ENCODE measurements at regions not wholly inside any gene's neighbourhood (a gene's known extent, or its start where the extent isn't known, plus 50 kb on each side); places are given as distances from the start of the nearest gene placed in this dataset.

GRCh38 chr22:34198976-34199375 lies 278.7 kb upstream of the LARGE1 start:
- no peaks in the 10 kb centered on the region for H3K36me3 ChIP-seq (ENCODE audit: control insufficient read depth in 2 of 2, insufficient read depth in 2 of 2, low read length in 1 of 2)
- WGBS, 2 donors: 50 to 55% methylated on average over 3 of the region's 3 CpGs
- no peaks in the 10 kb centered on the region for H3K4me1 ChIP-seq (ENCODE audit: control insufficient read depth in 2 of 2, insufficient read depth in 2 of 2, low read length in 1 of 2)
- H3K4me3 ChIP-seq (ENCODE audit: low read depth in 1 of 2, low read length in 2 of 2): no peak overlapping the region
- no peaks in the 10 kb centered on the region for H3K27me3 ChIP-seq (ENCODE audit: control insufficient read depth in 1 of 2, insufficient read depth in 2 of 2, low read length in 2 of 2)
- H3K9me3 ChIP-seq (ENCODE audit: control insufficient read depth in 2 of 2, insufficient read depth in 1 of 2, low read depth in 1 of 2, low read length in 1 of 2): no peaks in the 10 kb centered on the region
- H3K27ac ChIP-seq (ENCODE audit: low read depth in 2 of 2, low read length in 1 of 2): no peak overlapping the region

- Histone ChIP-seq H3K4me1 (ENCODE audit: control insufficient read depth in 2 of 2, insufficient read depth in 2 of 2, low read length in 1 of 2) (no peaks in the 10 kb centered on the region), H3K36me3 (ENCODE audit: control insufficient read depth in 2 of 2, insufficient read depth in 2 of 2, low read length in 1 of 2) (no peaks in the 10 kb centered on the region), H3K4me3 (ENCODE audit: low read depth in 1 of 2, low read length in 2 of 2) (no peak overlapping the region), H3K9me3 (ENCODE audit: control insufficient read depth in 2 of 2, insufficient read depth in 1 of 2, low read depth in 1 of 2, low read length in 1 of 2) (no peaks in the 10 kb centered on the region), H3K27ac (ENCODE audit: low read depth in 2 of 2, low read length in 1 of 2) (no peak overlapping the region), H3K27me3 (ENCODE audit: control insufficient read depth in 1 of 2, insufficient read depth in 2 of 2, low read length in 2 of 2) (no peaks in the 10 kb centered on the region)
- 75 to 81% methylated on average over 7 of the region's 7 CpGs for whole genome bisulfite sequencing, 2 donors
Measured at GRCh38 chr22:34210301-34210700, 290.0 kb upstream of the LARGE1 start.

GRCh38 chr22:34214372-34214771 lies 294.1 kb upstream of the LARGE1 start:
- Histone ChIP-seq H3K4me1 (ENCODE audit: control insufficient read depth in 2 of 2, insufficient read depth in 2 of 2, low read length in 1 of 2) (no peaks in the 10 kb centered on the region), H3K27ac (ENCODE audit: low read depth in 2 of 2, low read length in 1 of 2) (no peak overlapping the region), H3K27me3 (ENCODE audit: control insufficient read depth in 1 of 2, insufficient read depth in 2 of 2, low read length in 2 of 2) (no peaks in the 10 kb centered on the region), H3K4me3 (ENCODE audit: low read depth in 1 of 2, low read length in 2 of 2) (no peak overlapping the region), H3K36me3 (ENCODE audit: control insufficient read depth in 2 of 2, insufficient read depth in 2 of 2, low read length in 1 of 2) (no peaks in the 10 kb centered on the region), H3K9me3 (ENCODE audit: control insufficient read depth in 2 of 2, insufficient read depth in 1 of 2, low read depth in 1 of 2, low read length in 1 of 2) (no peaks in the 10 kb centered on the region)

GRCh38 chr22:34225278-34225677 lies 305.0 kb upstream of the LARGE1 start:
- no peaks in the 10 kb centered on the region for H3K4me1 ChIP-seq (ENCODE audit: control insufficient read depth in 2 of 2, insufficient read depth in 2 of 2, low read length in 1 of 2)
- no peaks in the 10 kb centered on the region for H3K9me3 ChIP-seq (ENCODE audit: control insufficient read depth in 2 of 2, insufficient read depth in 1 of 2, low read depth in 1 of 2, low read length in 1 of 2)
- WGBS, 2 donors: 19 to 23% methylated on average over 1 of the region's 1 CpG
- no peak overlapping the region for H3K4me3 ChIP-seq (ENCODE audit: low read depth in 1 of 2, low read length in 2 of 2)
- H3K27me3 ChIP-seq (ENCODE audit: control insufficient read depth in 1 of 2, insufficient read depth in 2 of 2, low read length in 2 of 2): no peaks in the 10 kb centered on the region
- no peaks in the 10 kb centered on the region for H3K36me3 ChIP-seq (ENCODE audit: control insufficient read depth in 2 of 2, insufficient read depth in 2 of 2, low read length in 1 of 2)
- no peak overlapping the region for H3K27ac ChIP-seq (ENCODE audit: low read depth in 2 of 2, low read length in 1 of 2)

- Histone ChIP-seq H3K4me3 (ENCODE audit: low read depth in 1 of 2, low read length in 2 of 2) (no peak overlapping the region), H3K9me3 (ENCODE audit: control insufficient read depth in 2 of 2, insufficient read depth in 1 of 2, low read depth in 1 of 2, low read length in 1 of 2) (peaks cover 0 to 3% of the 10 kb centered on the region in 2 donors), H3K27ac (ENCODE audit: low read depth in 2 of 2, low read length in 1 of 2) (no peak overlapping the region), H3K4me1 (ENCODE audit: control insufficient read depth in 2 of 2, insufficient read depth in 2 of 2, low read length in 1 of 2) (no peaks in the 10 kb centered on the region), H3K36me3 (ENCODE audit: control insufficient read depth in 2 of 2, insufficient read depth in 2 of 2, low read length in 1 of 2) (no peaks in the 10 kb centered on the region), H3K27me3 (ENCODE audit: control insufficient read depth in 1 of 2, insufficient read depth in 2 of 2, low read length in 2 of 2) (no peaks in the 10 kb centered on the region)
- 61 to 65% methylated on average over 3 of the region's 3 CpGs for WGBS, 2 donors
Measured at GRCh38 chr22:34236527-34236926, 316.3 kb upstream of the LARGE1 start.

- H3K4me1 ChIP-seq (ENCODE audit: control insufficient read depth in 2 of 2, insufficient read depth in 2 of 2, low read length in 1 of 2): no peaks in the 10 kb centered on the region
- H3K36me3 ChIP-seq (ENCODE audit: control insufficient read depth in 2 of 2, insufficient read depth in 2 of 2, low read length in 1 of 2): no peaks in the 10 kb centered on the region
- H3K9me3 ChIP-seq (ENCODE audit: control insufficient read depth in 2 of 2, insufficient read depth in 1 of 2, low read depth in 1 of 2, low read length in 1 of 2): peaks cover 0 to 3% of the 10 kb centered on the region in 2 donors
- H3K27me3 ChIP-seq (ENCODE audit: control insufficient read depth in 1 of 2, insufficient read depth in 2 of 2, low read length in 2 of 2): no peaks in the 10 kb centered on the region
- WGBS, 2 donors: 73 to 80% methylated on average over 3 of the region's 3 CpGs
- no peak overlapping the region for H3K27ac ChIP-seq (ENCODE audit: low read depth in 2 of 2, low read length in 1 of 2)
- no peak overlapping the region for H3K4me3 ChIP-seq (ENCODE audit: low read depth in 1 of 2, low read length in 2 of 2)
Measured at GRCh38 chr22:34239421-34239820, 319.1 kb upstream of the LARGE1 start.

GRCh38 chr22:34243023-34243422 lies 322.7 kb upstream of the LARGE1 start:
- Histone ChIP-seq H3K4me3 (ENCODE audit: low read depth in 1 of 2, low read length in 2 of 2) (no peak overlapping the region), H3K4me1 (ENCODE audit: control insufficient read depth in 2 of 2, insufficient read depth in 2 of 2, low read length in 1 of 2) (no peaks in the 10 kb centered on the region), H3K36me3 (ENCODE audit: control insufficient read depth in 2 of 2, insufficient read depth in 2 of 2, low read length in 1 of 2) (no peaks in the 10 kb centered on the region), H3K27me3 (ENCODE audit: control insufficient read depth in 1 of 2, insufficient read depth in 2 of 2, low read length in 2 of 2) (no peaks in the 10 kb centered on the region), H3K27ac (ENCODE audit: low read depth in 2 of 2, low read length in 1 of 2) (no peak overlapping the region), H3K9me3 (ENCODE audit: control insufficient read depth in 2 of 2, insufficient read depth in 1 of 2, low read depth in 1 of 2, low read length in 1 of 2) (no peaks in the 10 kb centered on the region)
- WGBS, 2 donors: 47 to 53% methylated on average over 2 of the region's 2 CpGs

- peaks cover 3 to 7% of the 10 kb centered on the region in 2 donors for H3K9me3 ChIP-seq (ENCODE audit: control insufficient read depth in 2 of 2, insufficient read depth in 1 of 2, low read depth in 1 of 2, low read length in 1 of 2)
- no peaks in the 10 kb centered on the region for H3K27me3 ChIP-seq (ENCODE audit: control insufficient read depth in 1 of 2, insufficient read depth in 2 of 2, low read length in 2 of 2)
- WGBS, 2 donors: 77 to 91% methylated on average over 1 of the region's 1 CpG
- H3K36me3 ChIP-seq (ENCODE audit: control insufficient read depth in 2 of 2, insufficient read depth in 2 of 2, low read length in 1 of 2): no peaks in the 10 kb centered on the region
- H3K4me1 ChIP-seq (ENCODE audit: control insufficient read depth in 2 of 2, insufficient read depth in 2 of 2, low read length in 1 of 2): no peaks in the 10 kb centered on the region
- H3K27ac ChIP-seq (ENCODE audit: low read depth in 2 of 2, low read length in 1 of 2): no peak overlapping the region
- no peak overlapping the region for H3K4me3 ChIP-seq (ENCODE audit: low read depth in 1 of 2, low read length in 2 of 2)
Measured at GRCh38 chr22:34255042-34255441, 334.8 kb upstream of the LARGE1 start.

- H3K4me3 ChIP-seq (ENCODE audit: low read depth in 1 of 2, low read length in 2 of 2): no peak overlapping the region
- no peaks in the 10 kb centered on the region for H3K9me3 ChIP-seq (ENCODE audit: control insufficient read depth in 2 of 2, insufficient read depth in 1 of 2, low read depth in 1 of 2, low read length in 1 of 2)
- no peaks in the 10 kb centered on the region for H3K36me3 ChIP-seq (ENCODE audit: control insufficient read depth in 2 of 2, insufficient read depth in 2 of 2, low read length in 1 of 2)
- H3K27ac ChIP-seq (ENCODE audit: low read depth in 2 of 2, low read length in 1 of 2): no peak overlapping the region
- no peaks in the 10 kb centered on the region for H3K27me3 ChIP-seq (ENCODE audit: control insufficient read depth in 1 of 2, insufficient read depth in 2 of 2, low read length in 2 of 2)
- WGBS, 2 donors: 39 to 62% methylated on average over 1 of the region's 1 CpG
- no peaks in the 10 kb centered on the region for H3K4me1 ChIP-seq (ENCODE audit: control insufficient read depth in 2 of 2, insufficient read depth in 2 of 2, low read length in 1 of 2)
Measured at GRCh38 chr22:34278121-34278520, 357.8 kb upstream of the LARGE1 start.

GRCh38 chr22:34281738-34282137 lies 361.5 kb upstream of the LARGE1 start:
- H3K27me3 ChIP-seq (ENCODE audit: control insufficient read depth in 1 of 2, insufficient read depth in 2 of 2, low read length in 2 of 2): no peaks in the 10 kb centered on the region
- 55 to 59% methylated on average over 3 of the region's 3 CpGs for WGBS, 2 donors
- no peak overlapping the region for H3K4me3 ChIP-seq (ENCODE audit: low read depth in 1 of 2, low read length in 2 of 2)
- no peaks in the 10 kb centered on the region for H3K9me3 ChIP-seq (ENCODE audit: control insufficient read depth in 2 of 2, insufficient read depth in 1 of 2, low read depth in 1 of 2, low read length in 1 of 2)
- H3K36me3 ChIP-seq (ENCODE audit: control insufficient read depth in 2 of 2, insufficient read depth in 2 of 2, low read length in 1 of 2): no peaks in the 10 kb centered on the region
- no peaks in the 10 kb centered on the region for H3K4me1 ChIP-seq (ENCODE audit: control insufficient read depth in 2 of 2, insufficient read depth in 2 of 2, low read length in 1 of 2)
- no peak overlapping the region for H3K27ac ChIP-seq (ENCODE audit: low read depth in 2 of 2, low read length in 1 of 2)

Data from esophagus (tissue), 2 donors.